HEK293T (cell line): ENCODE measurements at regions not wholly inside any gene's neighbourhood (a gene's known extent, or its start where the extent isn't known, plus 50 kb on each side); places are given as distances from the start of the nearest gene placed in this dataset.

Experiments
- CTCF ChIA-PET: fragments of 350-600 bp; formaldehyde crosslinking; extraction: SDS; loops from one replicate; lab custom pipeline; 2021; ENCODE audit warnings: antibody characterized with exemption, inconsistent platforms; lab: Yijun Ruan, JAX
- POLR2A ChIA-PET: fragments of 350-600 bp; formaldehyde crosslinking; extraction: SDS; loops from one replicate; lab custom pipeline; 2020; ENCODE audit warnings: antibody characterized with exemption, inconsistent platforms; lab: Yijun Ruan, JAX
- DNase-seq: peaks from one replicate; pipeline ENCODE4 v3.0.0; 2012; ENCODE audit warnings: mixed read lengths; ENCODE audit errors: extremely low spot score
- ARNT ChIP-seq: fragments of 450-650 bp; IDR thresholded peaks from 2 replicates; pipeline ENCODE4 v1.6.1; 2017; ENCODE audit warnings: mild to moderate bottlenecking
- BHLHE40 ChIP-seq: fragments of 450-650 bp; IDR thresholded peaks from 2 replicates; pipeline ENCODE4 v1.6.1; 2016; ENCODE audit warnings: mild to moderate bottlenecking, moderate library complexity, borderline replicate concordance
- CTBP1 ChIP-seq: fragments of 450-650 bp; IDR thresholded peaks from 2 replicates; pipeline ENCODE4 v1.6.1; 2016; ENCODE audit warnings: borderline replicate concordance
- ELF4 ChIP-seq: fragments of 450-650 bp; IDR thresholded peaks from 2 replicates; pipeline ENCODE4 v1.6.1; 2017; ENCODE audit warnings: antibody characterized with exemption
- FOXA1 ChIP-seq: fragments of 450-650 bp; IDR thresholded peaks from 2 replicates; pipeline ENCODE4 v1.6.1; 2016; ENCODE audit warnings: mild to moderate bottlenecking
- FOXK2 ChIP-seq: fragments of 450-650 bp; IDR thresholded peaks from 2 replicates; pipeline ENCODE4 v1.6.1; 2016; ENCODE audit warnings: mild to moderate bottlenecking
- FOXM1 ChIP-seq: fragments of 450-650 bp; IDR thresholded peaks from 2 replicates; pipeline ENCODE4 v1.6.1; 2017; ENCODE audit warnings: mild to moderate bottlenecking, borderline replicate concordance
- HDGF ChIP-seq: fragments of 450-650 bp; IDR thresholded peaks from 2 replicates; pipeline ENCODE4 v1.6.1; 2017; ENCODE audit warnings: antibody characterized with exemption, borderline replicate concordance
- L3MBTL2 ChIP-seq: fragments of 450-650 bp; conservative IDR thresholded peaks from 2 replicates; pipeline ENCODE4 v1.6.1; 2016; ENCODE audit warnings: mild to moderate bottlenecking
- LEF1 ChIP-seq: fragments of 450-650 bp; IDR thresholded peaks from 2 replicates; pipeline ENCODE4 v1.6.1; 2017; ENCODE audit warnings: mild to moderate bottlenecking, borderline replicate concordance
- NFRKB ChIP-seq: fragments of 450-650 bp; IDR thresholded peaks from 2 replicates; pipeline ENCODE4 v1.6.1; 2016; ENCODE audit warnings: mild to moderate bottlenecking, moderate library complexity
- PKNOX1 ChIP-seq: fragments of 450-650 bp; IDR thresholded peaks from 2 replicates; pipeline ENCODE4 v1.6.1; 2016
- SP1 ChIP-seq: fragments of 450-650 bp; IDR thresholded peaks from 2 replicates; pipeline ENCODE4 v1.6.1; 2017
- SUZ12 ChIP-seq: fragments of 450-650 bp; IDR thresholded peaks from 2 replicates; pipeline ENCODE4 v1.6.1; 2016; ENCODE audit warnings: mild to moderate bottlenecking
- TARDBP ChIP-seq: fragments of 450-650 bp; IDR thresholded peaks from 2 replicates; pipeline ENCODE4 v1.6.1; 2016
- ZNF384 ChIP-seq: fragments of 450-650 bp; IDR thresholded peaks from 2 replicates; pipeline ENCODE4 v1.6.1; 2016

- DNase-seq: no peak
- ChIA-PET POLR2A (no interaction called here), CTCF (no interaction called here)
- TF ChIP-seq L3MBTL2: no peak
- no peak for TF ChIP-seq SP1
- TF ChIP-seq FOXK2: no peak
- TF ChIP-seq LEF1: no peak
- TF ChIP-seq ZNF384: no peak
- no peak for TF ChIP-seq FOXA1
- TF ChIP-seq TARDBP: no peak
- TF ChIP-seq SUZ12: no peak
- no peak for TF ChIP-seq HDGF
- TF ChIP-seq BHLHE40: no peak
- no peak for TF ChIP-seq ARNT
These were observed 186.2 kb downstream of the HS3ST3B1 start for GRCh38 chr17:14487068-14487467.

GRCh38 chr17:14482715-14483114, 181.8 kb downstream of the HS3ST3B1 start:
- ChIA-PET POLR2A (no interaction called here), CTCF (no interaction called here)
- DNase-seq: no peak
- TF ChIP-seq SUZ12 (no peak), FOXK2 (no peak), LEF1 (no peak), NFRKB (no peak), L3MBTL2 (no peak)

- POLR2A ChIA-PET: no interaction called here
These were observed 180.8 kb downstream of the HS3ST3B1 start for GRCh38 chr17:14481664-14482063.

GRCh38 chr17:14474591-14474990, 173.7 kb downstream of the HS3ST3B1 start:
- ChIA-PET POLR2A (no interaction called here), CTCF (no interaction called here)
- DNase-seq: no peak
- TF ChIP-seq LEF1 (no peak), PKNOX1 (no peak), HDGF (no peak), TARDBP (no peak), SP1 (no peak), SUZ12 (no peak), FOXK2 (no peak), FOXA1 (no peak), L3MBTL2 (no peak), BHLHE40 (no peak), ELF4 (no peak), ARNT (no peak), ZNF384 (no peak), FOXM1 (no peak)

More at GRCh38 chr17:14481664-14482063, 180.8 kb downstream of the HS3ST3B1 start:
- CTCF ChIA-PET: no interaction called here
- no peak for DNase-seq
- TF ChIP-seq FOXM1: no peak
- TF ChIP-seq ARNT: no peak
- TF ChIP-seq ZNF384: no peak
- TF ChIP-seq PKNOX1: no peak
- no peak for TF ChIP-seq FOXK2
- TF ChIP-seq SUZ12: no peak
- TF ChIP-seq TARDBP: no peak
- no peak for TF ChIP-seq NFRKB
- TF ChIP-seq CTBP1: no peak
- TF ChIP-seq BHLHE40: no peak

- no peak for DNase-seq
- ChIA-PET CTCF (no interaction called here), POLR2A (no interaction called here)
- no peak for TF ChIP-seq ARNT
- TF ChIP-seq ELF4: no peak
- TF ChIP-seq HDGF: no peak
- no peak for TF ChIP-seq BHLHE40
- no peak for TF ChIP-seq PKNOX1
- no peak for TF ChIP-seq SP1
- no peak for TF ChIP-seq LEF1
- no peak for TF ChIP-seq NFRKB
- TF ChIP-seq FOXK2: no peak
- TF ChIP-seq SUZ12: no peak
- no peak for TF ChIP-seq TARDBP
These were observed 170.2 kb downstream of the HS3ST3B1 start for GRCh38 chr17:14471052-14471451.

GRCh38 chr17:14470417-14470816, 169.5 kb downstream of the HS3ST3B1 start:
- POLR2A ChIA-PET: no interaction called here
- no peak for DNase-seq
- TF ChIP-seq PKNOX1: no peak
- TF ChIP-seq ZNF384: no peak
- no peak for TF ChIP-seq FOXA1
- no peak for TF ChIP-seq NFRKB
- TF ChIP-seq LEF1: no peak
- TF ChIP-seq ELF4: no peak
- no peak for TF ChIP-seq TARDBP
- no peak for TF ChIP-seq FOXK2
- TF ChIP-seq SP1: no peak
- no peak for TF ChIP-seq CTBP1
- TF ChIP-seq L3MBTL2: no peak
- TF ChIP-seq HDGF: no peak
- no peak for TF ChIP-seq BHLHE40
- no peak for TF ChIP-seq FOXM1
- no peak for TF ChIP-seq ARNT
- TF ChIP-seq SUZ12: no peak
- CTCF ChIA-PET: interaction anchor here (0.9 kb wide), 1 partner anchor 8 kb away, joined by 3 read pairs; no protein-coding TSS in a partner anchor
